ENCODE measurements at regions not wholly inside any gene's neighbourhood (a gene's known extent, or its start where the extent isn't known, plus 50 kb on each side); places are given as distances from the start of the nearest gene placed in this dataset.

GRCh38 chr10:27433976-27434375 lies 70.1 kb upstream of the RAB18 start (continued):
- TF ChIP-seq TCF12 (IDR thresholded peaks at IDR 0.05; ENCODE audit: low read depth, low read length), result no peak
- no peak for TF ChIP-seq NFYA (IDR thresholded peaks at IDR 0.05; ENCODE audit: borderline replicate concordance, low read depth, low read length)
- TF ChIP-seq HSF1 (IDR thresholded peaks at IDR 0.05; ENCODE audit: low read depth, low read length), result no peak
- no peak for TF ChIP-seq KAT2A (conservative IDR thresholded peaks at IDR 0.05; ENCODE audit: control insufficient read depth, low read depth, low read length)
- no peak for TF ChIP-seq JUNB (IDR thresholded peaks at IDR 0.05)
- TF ChIP-seq, protein P1, sequence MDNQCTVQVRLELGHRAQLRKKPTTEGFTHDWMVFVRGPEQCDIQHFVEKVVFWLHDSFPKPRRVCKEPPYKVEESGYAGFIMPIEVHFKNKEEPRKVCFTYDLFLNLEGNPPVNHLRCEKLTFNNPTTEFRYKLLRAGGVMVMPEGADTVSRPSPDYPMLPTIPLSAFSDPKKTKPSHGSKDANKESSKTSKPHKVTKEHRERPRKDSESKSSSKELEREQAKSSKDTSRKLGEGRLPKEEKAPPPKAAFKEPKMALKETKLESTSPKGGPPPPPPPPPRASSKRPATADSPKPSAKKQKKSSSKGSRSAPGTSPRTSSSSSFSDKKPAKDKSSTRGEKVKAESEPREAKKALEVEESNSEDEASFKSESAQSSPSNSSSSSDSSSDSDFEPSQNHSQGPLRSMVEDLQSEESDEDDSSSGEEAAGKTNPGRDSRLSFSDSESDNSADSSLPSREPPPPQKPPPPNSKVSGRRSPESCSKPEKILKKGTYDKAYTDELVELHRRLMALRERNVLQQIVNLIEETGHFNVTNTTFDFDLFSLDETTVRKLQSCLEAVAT (IDR thresholded peaks at IDR 0.05), result no peak

DNA sequence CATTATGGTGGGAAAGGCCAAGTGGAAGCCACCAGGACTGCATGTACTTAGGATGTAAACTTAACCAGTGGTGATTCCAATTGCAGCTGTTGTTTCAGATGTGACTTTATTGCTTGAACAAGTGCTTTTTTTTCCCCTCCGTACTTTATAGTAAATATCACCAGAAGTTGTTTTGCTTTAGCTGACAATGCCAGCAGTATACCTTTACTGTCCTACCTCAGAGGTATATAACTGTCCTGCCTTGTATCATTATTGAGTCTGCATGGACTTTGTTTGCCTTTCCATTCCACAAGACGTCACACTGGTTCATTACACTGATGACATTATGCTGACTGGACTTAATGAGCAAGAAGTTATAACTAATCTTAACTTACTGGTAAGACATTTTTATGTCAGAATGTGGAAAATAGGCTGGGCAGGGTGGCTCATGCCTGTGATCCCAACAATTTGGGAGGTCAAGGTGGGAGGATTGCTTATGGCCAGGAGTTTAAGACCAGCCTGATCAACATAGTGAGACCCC lies 77.1 kb upstream of the RAB18 start:
- Histone ChIP-seq H3K27ac (ENCODE audit: control insufficient read depth, insufficient read depth) (no peak overlapping the region), H3K4me3 (no peak overlapping the region), H2AFZ (ENCODE audit: control insufficient read depth, low read depth, low read length) (no peak overlapping the region), H3K9ac (ENCODE audit: control insufficient read depth, insufficient read depth, low read length) (no peak overlapping the region), H4K20me1 (ENCODE audit: control insufficient read depth, insufficient read depth) (no peaks in the 10 kb centered on the region), H3K27me3 (replicated peaks in 1 of 2; ENCODE audit: control insufficient read depth in 2 of 2, insufficient read depth in 2 of 2, low read length in 1 of 2) (no peaks in the 10 kb centered on the region), H3K4me2 (ENCODE audit: control insufficient read depth, insufficient read depth) (no peak overlapping the region), H3K79me2 (ENCODE audit: control insufficient read depth, insufficient read depth, low read length) (no peaks in the 10 kb centered on the region), H3K9me3 (replicated peaks; ENCODE audit: control insufficient read depth, insufficient read depth, low read length) (no peaks in the 10 kb centered on the region), H3K4me1 (ENCODE audit: control insufficient read depth, insufficient read depth, low read length) (no peaks in the 10 kb centered on the region), H3K36me3 (ENCODE audit: control insufficient read depth in 2 of 2, insufficient read depth in 2 of 2, low read length in 1 of 2) (no peaks in the 10 kb centered on the region)
- intact Hi-C loops (cut with micrococcal nuclease; ENCODE audit: unreplicated experiment), result no loop called here
- CTCF ChIA-PET, result no interaction called here
- FAIRE-seq (no peak), ATAC-seq (no peak), DNase-seq (ENCODE audit: low read depth, low spot score) (no peak)
- in situ Hi-C loops (cut with MboI), result loop anchor here (25.0 kb wide), 1 partner anchor 760 kb away; no protein-coding TSS in a partner anchor
- WGBS (ENCODE audit: insufficient coverage, insufficient replicate concordance, low lambda C conversion rate, missing lambda C conversion rate), result 14% methylated on average over 2 of the region's 2 CpGs
- RAD21 ChIA-PET (ENCODE audit: unreplicated experiment), result no interaction called here
- no TSS peak for BruUV-seq (replicated peaks)
- SMC1A ChIA-PET (ENCODE audit: uncharacterized antibody, unreplicated experiment), result no interaction called here
- POLR2A ChIA-PET, result no interaction called here
- TF ChIP-seq USF1 (IDR thresholded peaks at IDR 0.05; ENCODE audit: borderline replicate concordance, extremely low read length, insufficient read depth, low read depth, low read length) (no peak), SUPT20H (IDR thresholded peaks at IDR 0.05; ENCODE audit: borderline replicate concordance, control insufficient read depth, low read depth, low read length) (no peak), CHD1 (IDR thresholded peaks at IDR 0.05; ENCODE audit: low read depth, low read length) (no peak), NFYA (IDR thresholded peaks at IDR 0.05; ENCODE audit: borderline replicate concordance, low read depth, low read length) (no peak), CBFB (IDR thresholded peaks at IDR 0.05; ENCODE audit: low read depth) (no peak), CEBPB (IDR thresholded peaks at IDR 0.05; ENCODE audit: borderline replicate concordance in 1 of 2, low read depth in 2 of 2, low read length in 2 of 2) (no peak), SIX5 (IDR thresholded peaks at IDR 0.05; ENCODE audit: low read depth, low read length, severe bottlenecking) (no peak), RBBP5 (conservative IDR thresholded peaks at IDR 0.05) (no peak), MXI1 (IDR thresholded peaks at IDR 0.05; ENCODE audit: low read depth, low read length) (no peak), ZBTB33 (IDR thresholded peaks at IDR 0.05) (no peak), POLR2AphosphoS5 (IDR thresholded peaks at IDR 0.05; ENCODE audit: low read length) (no peak), POLR2AphosphoS2 (IDR thresholded peaks at IDR 0.05; ENCODE audit: low read depth, low read length) (no peak), JUND (IDR thresholded peaks at IDR 0.05; ENCODE audit: low read depth, low read length) (no peak)
